SK-N-SH (cell line): ENCODE measurements at regions not wholly inside any gene's neighbourhood (a gene's known extent, or its start where the extent isn't known, plus 50 kb on each side); places are given as distances from the start of the nearest gene placed in this dataset.
A peak's percentile ranks its signal among the peaks of the same experiment; 100 is the strongest.

Experiments
- CTCF ChIA-PET: fragments of 300-600, 350-600 bp; formaldehyde crosslinking; extraction: SDS; loops from one replicate; lab custom pipeline; 2021; lab: Yijun Ruan, JAX
- POLR2A ChIA-PET: fragments of 350-600 bp; sonication (Branson Sonifier 250); formaldehyde crosslinking; extraction: SDS; loops from one replicate; lab custom pipeline; 2020; ENCODE audit warnings: antibody characterized with exemption, inconsistent platforms; lab: Yijun Ruan, JAX
- DNase-seq: peaks from one replicate; pipeline ENCODE4 v3.0.0; 2012
- H2AFZ ChIP-seq: fragments of 200-600 bp; sonication (generic); 2 replicates; pipeline ENCODE4 v1.8.1; 2016; ENCODE audit warnings: antibody characterized with exemption, mild to moderate bottlenecking, low read depth
- H3F3A ChIP-seq: fragments of 200-600 bp; sonication (generic); replicated peaks from 2 replicates; pipeline ENCODE3; 2016; ENCODE audit warnings: antibody characterized with exemption, mild to moderate bottlenecking; ENCODE audit not compliant: insufficient read depth
- H3K27ac ChIP-seq, 2 experiments: fragments of 200-500 bp in 1 of 2; fragments of 200-600 bp in 1 of 2; sonication (Bioruptor generic) in 1 of 2; sonication (generic), shearing (Covaris generic) in 1 of 2; 2 replicates each; pipeline versions ENCODE4 v1.5.1 to v1.6.1; 2014 to 2016; ENCODE audit warnings: low read depth in 2 of 2, inconsistent platforms in 1 of 2, low read length in 1 of 2, mild to moderate bottlenecking in 1 of 2, mixed read lengths in 1 of 2
- H3K27me3 ChIP-seq: fragments of 200-600 bp; sonication (generic), shearing (Covaris generic); 2 replicates; pipeline ENCODE4 v1.6.1; 2016; ENCODE audit warnings: mixed run types; ENCODE audit not compliant: insufficient read depth
- H3K36me3 ChIP-seq, 2 experiments: fragments of 200-500 bp in 1 of 2; fragments of 200-600 bp in 1 of 2; sonication (Bioruptor generic) in 1 of 2; sonication (generic) in 1 of 2; replicated peaks in 1 of 2; 2 replicates each; pipeline versions ENCODE3 to v1.5.1; 2014 to 2016; ENCODE audit warnings: low read length in 1 of 2, mild to moderate bottlenecking in 1 of 2; ENCODE audit not compliant: insufficient read depth in 2 of 2, control insufficient read depth in 1 of 2
- H3K4me1 ChIP-seq, 2 experiments: fragments of 200-500 bp in 1 of 2; fragments of 200-600 bp in 1 of 2; sonication (Bioruptor generic) in 1 of 2; sonication (generic), shearing (Covaris generic) in 1 of 2; 2 replicates each; pipeline versions ENCODE4 v1.5.1 to v1.6.1; 2014 to 2016; ENCODE audit warnings: low read depth in 1 of 2, low read length in 1 of 2, mixed run types in 1 of 2; ENCODE audit not compliant: insufficient read depth in 2 of 2, control insufficient read depth in 1 of 2
- H3K4me2 ChIP-seq: fragments of 200-600 bp; sonication (generic), shearing (Covaris generic); 2 replicates; pipeline ENCODE4 v1.6.1; 2017; ENCODE audit warnings: mixed run types
- H3K4me3 ChIP-seq, 2 experiments: fragments of 200-500 bp in 1 of 2; fragments of 200-600 bp in 1 of 2; sonication (Bioruptor generic) in 1 of 2; sonication (generic), shearing (Covaris generic) in 1 of 2; 2 replicates each; pipeline versions ENCODE4 v1.5.1 to v1.8.1; 2014 to 2016; ENCODE audit warnings: low read depth in 2 of 2, inconsistent platforms in 1 of 2, low read length in 1 of 2, mild to moderate bottlenecking in 1 of 2, mixed read lengths in 1 of 2, moderate library complexity in 1 of 2
- H3K79me2 ChIP-seq: fragments of 200-600 bp; sonication (generic); 2 replicates; pipeline ENCODE4 v1.8.1; 2017; ENCODE audit warnings: mild to moderate bottlenecking; ENCODE audit not compliant: insufficient read depth
- H3K9ac ChIP-seq: fragments of 200-600 bp; sonication (generic); 2 replicates; pipeline ENCODE4 v1.6.1; 2017; ENCODE audit warnings: mixed run types
- H3K9me2 ChIP-seq: fragments of 200-600 bp; sonication (generic); 2 replicates; pipeline ENCODE4 v1.6.1; 2017; ENCODE audit warnings: mixed run types
- H3K9me3 ChIP-seq: fragments of 200-600 bp; sonication (generic); 2 replicates; pipeline ENCODE4 v1.6.1; 2017; ENCODE audit warnings: mixed run types, mild to moderate bottlenecking, moderate library complexity
- H4K20me1 ChIP-seq: fragments of 200-600 bp; sonication (generic); 2 replicates; pipeline ENCODE4 v1.6.1; 2017; ENCODE audit warnings: mild to moderate bottlenecking, mixed run types; ENCODE audit not compliant: insufficient read depth
- CHD2 ChIP-seq: fragments of 150-350 bp; IDR thresholded peaks from 2 replicates; pipeline ENCODE4 v1.6.1; 2018; ENCODE audit warnings: low read length; ENCODE audit not compliant: partially characterized antibody
- FOSL2 ChIP-seq: IDR thresholded peaks from 2 replicates; pipeline ENCODE4 v1.4.0; 2012; ENCODE audit warnings: low read depth, mild to moderate bottlenecking, moderate library complexity, borderline replicate concordance
- JUND ChIP-seq: IDR thresholded peaks from 2 replicates; pipeline ENCODE4 v1.4.0; 2012
- NFIC ChIP-seq: IDR thresholded peaks from 2 replicates; pipeline ENCODE4 v1.4.0; 2012; ENCODE audit warnings: borderline replicate concordance
- RAD21 ChIP-seq: IDR thresholded peaks from 2 replicates; pipeline ENCODE4 v1.6.1; 2012; ENCODE audit warnings: mild to moderate bottlenecking, low read length
- TAF1 ChIP-seq: IDR thresholded peaks from 2 replicates; pipeline ENCODE4 v1.6.1; 2012; ENCODE audit warnings: low read depth, mild to moderate bottlenecking, low read length, moderate library complexity, borderline replicate concordance
- YY1 ChIP-seq: IDR thresholded peaks from 2 replicates; pipeline ENCODE4 v1.4.0; 2012; ENCODE audit warnings: low read depth, mild to moderate bottlenecking
- WGBS: methylation state at CpG from one replicate; pipeline ENCODE4 v1.1.6; 2017; ENCODE audit warnings: low lambda C conversion rate; 5-methylcytosine and 5-hydroxymethylcytosine counted together
- TF ChIP-seq, protein P1 (sequence below): IDR thresholded peaks from 2 replicates; pipeline ENCODE4; 2012
- TF ChIP-seq, protein P2 (sequence below): IDR thresholded peaks from 2 replicates; pipeline ENCODE4 v1.4.0; 2012; ENCODE audit warnings: low read depth, borderline replicate concordance
- TF ChIP-seq, protein P3 (sequence below): fragments of 200-600 bp; sonication (generic); IDR thresholded peaks from 2 replicates; pipeline ENCODE4 v1.6.1; 2017; ENCODE audit warnings: antibody characterized with exemption, mild to moderate bottlenecking, moderate library complexity

DNA sequence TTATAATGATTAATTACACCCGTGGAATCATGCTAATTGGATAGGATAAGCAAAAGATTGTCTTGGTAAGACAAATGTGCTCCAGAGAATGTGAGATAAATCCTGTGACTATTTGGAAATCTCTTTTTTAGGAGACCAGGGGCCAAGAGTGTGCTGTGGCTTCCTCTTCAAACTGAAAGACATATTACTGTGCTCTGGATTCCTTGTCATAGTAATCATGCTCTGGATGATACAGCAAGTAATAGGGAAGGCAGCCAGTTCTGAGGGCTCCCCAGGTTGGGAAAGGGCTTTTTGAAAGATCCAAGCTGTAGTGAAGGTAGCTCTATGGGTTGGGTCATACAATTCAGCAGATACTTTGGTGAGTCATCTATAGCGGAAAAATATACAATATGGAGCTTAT lies 600.5 kb downstream of the PCDH18 start:
- no peak for TF ChIP-seq CHD2
- TF ChIP-seq, all 33 proteins: peak for 0
- Histone ChIP-seq H3K4me1 (no peaks in the 10 kb centered on the region), H3K9ac (no peak overlapping the region), H2AFZ (no peak overlapping the region), H3F3A (no peaks in the 10 kb centered on the region), H3K4me3 (no peak overlapping the region), H3K27me3 (no peaks in the 10 kb centered on the region), H3K27ac (no peak overlapping the region), H3K9me3 (no peaks in the 10 kb centered on the region), H3K4me2 (no peak overlapping the region), H3K36me3 (no peaks in the 10 kb centered on the region), H3K79me2 (no peaks in the 10 kb centered on the region), H3K9me2 (no peaks in the 10 kb centered on the region), H4K20me1 (no peaks in the 10 kb centered on the region)
- DNase-seq = no peak
- ChIA-PET CTCF (no interaction called here), POLR2A (no interaction called here)
- 28% methylated on average over 2 of the region's 2 CpGs for WGBS

DNA sequence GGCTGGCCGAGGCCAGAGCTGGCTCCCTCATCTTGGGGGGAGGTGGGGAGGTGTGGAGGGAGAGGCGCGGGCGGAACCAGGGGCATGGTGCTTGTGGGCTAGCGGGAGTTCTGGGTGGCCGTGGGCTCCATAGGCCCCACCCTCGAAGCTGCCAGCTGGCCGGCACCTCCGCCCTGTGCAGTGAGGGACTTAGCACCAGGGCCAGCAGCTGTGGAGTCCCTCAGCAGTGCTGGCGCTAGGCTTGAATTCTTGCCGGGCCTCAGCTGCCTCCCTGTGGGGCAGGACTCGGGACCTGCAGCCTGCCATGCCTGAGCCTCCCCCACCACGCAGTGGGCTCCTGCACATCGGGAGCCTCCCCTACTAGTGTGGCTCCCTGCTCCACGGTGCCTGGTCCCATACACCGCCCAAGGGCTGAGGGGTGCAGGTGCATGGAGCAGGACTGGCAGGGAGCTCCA lies 603.3 kb downstream of the PCDH18 start:
- H3K9ac ChIP-seq = no peak overlapping the region

DNA sequence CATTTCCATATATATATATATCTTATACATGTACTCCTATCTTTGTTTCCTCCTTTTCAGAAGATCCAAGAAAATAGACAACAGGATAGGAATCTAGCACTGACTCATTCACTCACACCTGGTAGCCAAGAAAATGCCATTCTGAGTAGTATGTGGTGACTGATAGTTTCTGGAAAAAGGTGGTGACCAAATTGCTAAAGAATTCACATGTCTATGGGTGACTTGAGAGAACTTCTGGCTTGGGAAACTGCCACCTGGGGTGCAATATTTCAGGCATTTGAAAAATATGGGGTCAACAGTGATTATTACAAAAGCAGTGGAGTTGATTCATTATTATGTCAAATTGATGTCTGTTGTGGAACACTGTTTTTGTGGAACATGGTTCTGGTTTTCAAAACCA lies 605.1 kb downstream of the PCDH18 start:
- Histone ChIP-seq H3K27me3 (no peaks in the 10 kb centered on the region), H3F3A (no peaks in the 10 kb centered on the region), H2AFZ (no peak overlapping the region), H3K4me1 (no peaks in the 10 kb centered on the region), H3K9me3 (no peaks in the 10 kb centered on the region), H3K4me3 (no peak overlapping the region), H3K27ac (no peak overlapping the region), H3K36me3 (no peaks in the 10 kb centered on the region), H3K9ac (no peak overlapping the region), H3K79me2 (no peaks in the 10 kb centered on the region), H3K9me2 (no peaks in the 10 kb centered on the region), H3K4me2 (no peak overlapping the region), H4K20me1 (no peaks in the 10 kb centered on the region)
- POLR2A ChIA-PET = no interaction called here
- TF ChIP-seq, protein P1, sequence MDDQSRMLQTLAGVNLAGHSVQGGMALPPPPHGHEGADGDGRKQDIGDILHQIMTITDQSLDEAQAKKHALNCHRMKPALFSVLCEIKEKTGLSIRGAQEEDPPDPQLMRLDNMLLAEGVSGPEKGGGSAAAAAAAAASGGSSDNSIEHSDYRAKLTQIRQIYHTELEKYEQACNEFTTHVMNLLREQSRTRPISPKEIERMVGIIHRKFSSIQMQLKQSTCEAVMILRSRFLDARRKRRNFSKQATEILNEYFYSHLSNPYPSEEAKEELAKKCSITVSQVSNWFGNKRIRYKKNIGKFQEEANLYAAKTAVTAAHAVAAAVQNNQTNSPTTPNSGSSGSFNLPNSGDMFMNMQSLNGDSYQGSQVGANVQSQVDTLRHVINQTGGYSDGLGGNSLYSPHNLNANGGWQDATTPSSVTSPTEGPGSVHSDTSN = 0 out of 2 replicates have a peak, but pooled peaks have one; percentile 10
- TF ChIP-seq, protein P2, sequence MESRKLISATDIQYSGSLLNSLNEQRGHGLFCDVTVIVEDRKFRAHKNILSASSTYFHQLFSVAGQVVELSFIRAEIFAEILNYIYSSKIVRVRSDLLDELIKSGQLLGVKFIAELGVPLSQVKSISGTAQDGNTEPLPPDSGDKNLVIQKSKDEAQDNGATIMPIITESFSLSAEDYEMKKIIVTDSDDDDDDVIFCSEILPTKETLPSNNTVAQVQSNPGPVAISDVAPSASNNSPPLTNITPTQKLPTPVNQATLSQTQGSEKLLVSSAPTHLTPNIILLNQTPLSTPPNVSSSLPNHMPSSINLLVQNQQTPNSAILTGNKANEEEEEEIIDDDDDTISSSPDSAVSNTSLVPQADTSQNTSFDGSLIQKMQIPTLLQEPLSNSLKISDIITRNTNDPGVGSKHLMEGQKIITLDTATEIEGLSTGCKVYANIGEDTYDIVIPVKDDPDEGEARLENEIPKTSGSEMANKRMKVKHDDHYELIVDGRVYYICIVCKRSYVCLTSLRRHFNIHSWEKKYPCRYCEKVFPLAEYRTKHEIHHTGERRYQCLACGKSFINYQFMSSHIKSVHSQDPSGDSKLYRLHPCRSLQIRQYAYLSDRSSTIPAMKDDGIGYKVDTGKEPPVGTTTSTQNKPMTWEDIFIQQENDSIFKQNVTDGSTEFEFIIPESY = no peak
- TF ChIP-seq NFIC (peak; percentile 48; the same call in 1 of the 2 replicates), JUND (peak; percentile 29; the same call in 1 of the 2 replicates), FOSL2 (0 out of 2 replicates have a peak, but pooled peaks have one; percentile 14)
- TF ChIP-seq, protein P3, sequence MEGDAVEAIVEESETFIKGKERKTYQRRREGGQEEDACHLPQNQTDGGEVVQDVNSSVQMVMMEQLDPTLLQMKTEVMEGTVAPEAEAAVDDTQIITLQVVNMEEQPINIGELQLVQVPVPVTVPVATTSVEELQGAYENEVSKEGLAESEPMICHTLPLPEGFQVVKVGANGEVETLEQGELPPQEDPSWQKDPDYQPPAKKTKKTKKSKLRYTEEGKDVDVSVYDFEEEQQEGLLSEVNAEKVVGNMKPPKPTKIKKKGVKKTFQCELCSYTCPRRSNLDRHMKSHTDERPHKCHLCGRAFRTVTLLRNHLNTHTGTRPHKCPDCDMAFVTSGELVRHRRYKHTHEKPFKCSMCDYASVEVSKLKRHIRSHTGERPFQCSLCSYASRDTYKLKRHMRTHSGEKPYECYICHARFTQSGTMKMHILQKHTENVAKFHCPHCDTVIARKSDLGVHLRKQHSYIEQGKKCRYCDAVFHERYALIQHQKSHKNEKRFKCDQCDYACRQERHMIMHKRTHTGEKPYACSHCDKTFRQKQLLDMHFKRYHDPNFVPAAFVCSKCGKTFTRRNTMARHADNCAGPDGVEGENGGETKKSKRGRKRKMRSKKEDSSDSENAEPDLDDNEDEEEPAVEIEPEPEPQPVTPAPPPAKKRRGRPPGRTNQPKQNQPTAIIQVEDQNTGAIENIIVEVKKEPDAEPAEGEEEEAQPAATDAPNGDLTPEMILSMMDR = no peak
- DNase-seq = no peak
- CTCF ChIA-PET = no interaction called here

More for the DNA sequence above, 603.3 kb downstream of the PCDH18 start:
- no peaks in the 10 kb centered on the region for H3F3A ChIP-seq
- CTCF ChIA-PET = no interaction called here
- H3K9me2 ChIP-seq = no peaks in the 10 kb centered on the region
- H3K36me3 ChIP-seq = no peaks in the 10 kb centered on the region
- H3K27me3 ChIP-seq = no peaks in the 10 kb centered on the region
- H3K4me2 ChIP-seq = no peak overlapping the region
- 68% methylated on average over 12 of the region's 16 CpGs for WGBS
- no peak for TF ChIP-seq RAD21
- no peak for TF ChIP-seq TAF1
- no peak for TF ChIP-seq JUND
- no peak for TF ChIP-seq YY1
- no peak overlapping the region for H2AFZ ChIP-seq
- H3K79me2 ChIP-seq = no peaks in the 10 kb centered on the region
- POLR2A ChIA-PET = no interaction called here
- no peak for DNase-seq
- H3K9me3 ChIP-seq = no peaks in the 10 kb centered on the region
- no peak overlapping the region for H3K4me3 ChIP-seq
- no peaks in the 10 kb centered on the region for H4K20me1 ChIP-seq
- no peak overlapping the region for H3K27ac ChIP-seq
- no peaks in the 10 kb centered on the region for H3K4me1 ChIP-seq
